ENCODE measurements at regions not wholly inside any gene's neighbourhood (a gene's known extent, or its start where the extent isn't known, plus 50 kb on each side); places are given as distances from the start of the nearest gene placed in this dataset.

DNA sequence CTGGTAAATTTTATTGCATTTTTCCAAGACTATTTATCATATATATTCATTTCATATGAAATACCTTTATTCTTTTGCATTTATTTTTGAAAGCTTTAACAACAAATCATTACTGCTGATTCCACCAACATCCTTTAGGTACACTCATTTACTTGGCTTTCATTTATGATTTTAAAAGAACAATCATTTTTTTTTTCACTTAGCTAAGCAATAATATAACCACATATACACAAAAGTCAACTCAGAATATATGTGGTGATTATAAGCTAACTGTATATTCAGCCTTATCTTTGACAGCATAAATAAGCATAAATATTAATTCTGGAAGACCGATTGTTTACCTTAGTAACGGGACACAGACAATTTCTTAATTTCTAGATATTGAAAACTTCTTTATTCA, 458.6 kb upstream of the ZNF385D start:
- no peak overlapping the region for H3K9ac ChIP-seq (ENCODE audit: insufficient read depth in 1 of 2, low read depth in 2 of 2, low read length in 2 of 2)
- DNase-seq (ENCODE audit: extremely low read depth in 1 of 4, low spot score in 3 of 4), result no peak
- no peaks in the 10 kb centered on the region for H3K4me1 ChIP-seq (replicated peaks in 1 of 2; ENCODE audit: control insufficient read depth in 2 of 2, insufficient read depth in 2 of 2, low read length in 2 of 2)
- TF ChIP-seq, protein P1, sequence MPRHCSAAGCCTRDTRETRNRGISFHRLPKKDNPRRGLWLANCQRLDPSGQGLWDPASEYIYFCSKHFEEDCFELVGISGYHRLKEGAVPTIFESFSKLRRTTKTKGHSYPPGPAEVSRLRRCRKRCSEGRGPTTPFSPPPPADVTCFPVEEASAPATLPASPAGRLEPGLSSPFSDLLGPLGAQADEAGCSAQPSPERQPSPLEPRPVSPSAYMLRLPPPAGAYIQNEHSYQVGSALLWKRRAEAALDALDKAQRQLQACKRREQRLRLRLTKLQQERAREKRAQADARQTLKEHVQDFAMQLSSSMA (CRISPR knock-in tag; IDR thresholded peaks at IDR 0.05), result no peak
- peak; percentile 42; the same call in 1 of the 2 replicates for TF ChIP-seq ZNF316 (IDR thresholded peaks at IDR 0.05)
- ATAC-seq, result no peak
- H3K9me1 ChIP-seq (ENCODE audit: control insufficient read depth, insufficient read depth, low read length), result no peaks in the 10 kb centered on the region
- no peaks in the 10 kb centered on the region for H3K9me3 ChIP-seq (replicated peaks; ENCODE audit: control insufficient read depth, insufficient read depth, low read depth, low read length)
- no peak overlapping the region for H3K4me3 ChIP-seq
- CTCF ChIA-PET (ENCODE audit: low intra/inter-chr PET ratio), result no interaction called here
- H3K27ac ChIP-seq (ENCODE audit: extremely low read depth, low read depth, low read length), result no peak overlapping the region
- no peak for FAIRE-seq
- H3K79me2 ChIP-seq (ENCODE audit: control insufficient read depth, insufficient read depth, low read length), result no peaks in the 10 kb centered on the region
- intact Hi-C loops (cut with micrococcal nuclease), result no loop called here
- in situ Hi-C loops (cut with MboI), result no loop called here
- no peak overlapping the region for H2AFZ ChIP-seq (ENCODE audit: low read depth, low read length)
- no TSS peak for BruUV-seq (replicated peaks)
- H4K20me1 ChIP-seq (replicated peaks; ENCODE audit: control insufficient read depth, insufficient read depth, low read length), result no peaks in the 10 kb centered on the region
- H3K27me3 ChIP-seq (ENCODE audit: control insufficient read depth in 2 of 2, insufficient read depth in 2 of 2, low read length in 2 of 2), result no peaks in the 10 kb centered on the region
- POLR2A ChIA-PET, result no interaction called here
- no peak overlapping the region for H3K4me2 ChIP-seq (ENCODE audit: insufficient read depth, low read length)
- WGBS (ENCODE audit: insufficient coverage, low coverage, missing lambda C conversion rate), result 0% methylated on average over 2 of the region's 2 CpGs
- no peaks in the 10 kb centered on the region for H3K36me3 ChIP-seq (ENCODE audit: control insufficient read depth, insufficient read depth, low read length)

DNA sequence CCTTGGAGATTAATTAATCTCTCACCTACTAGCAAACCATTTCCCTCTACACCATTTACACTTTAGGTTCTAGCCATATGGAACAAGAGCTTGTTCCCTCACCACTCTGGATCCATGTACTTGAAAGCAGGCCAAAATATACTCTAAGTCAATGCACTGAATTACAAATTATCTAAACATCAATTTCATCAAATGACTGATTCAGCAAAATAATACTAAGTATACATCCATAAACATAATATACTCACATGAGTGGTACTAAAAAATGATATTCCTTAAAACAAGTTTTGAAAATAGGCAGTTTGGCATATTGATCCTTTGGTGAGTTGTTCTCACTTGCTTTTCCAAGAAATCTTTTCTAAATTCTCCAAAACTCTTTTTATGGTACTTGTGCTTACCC, 459.7 kb upstream of the ZNF385D start:
- FAIRE-seq (no peak), DNase-seq (ENCODE audit: extremely low read depth in 1 of 4, low spot score in 3 of 4) (no peak), ATAC-seq (no peak)
- Histone ChIP-seq H4K20me1 (replicated peaks; ENCODE audit: control insufficient read depth, insufficient read depth, low read length) (no peaks in the 10 kb centered on the region), H3K79me2 (ENCODE audit: control insufficient read depth, insufficient read depth, low read length) (no peaks in the 10 kb centered on the region), H3K9me1 (ENCODE audit: control insufficient read depth, insufficient read depth, low read length) (no peaks in the 10 kb centered on the region), H3K9me3 (replicated peaks; ENCODE audit: control insufficient read depth, insufficient read depth, low read depth, low read length) (no peaks in the 10 kb centered on the region), H3K4me2 (ENCODE audit: insufficient read depth, low read length) (no peak overlapping the region), H3K4me1 (replicated peaks in 1 of 2; ENCODE audit: control insufficient read depth in 2 of 2, insufficient read depth in 2 of 2, low read length in 2 of 2) (no peaks in the 10 kb centered on the region), H3K27ac (ENCODE audit: extremely low read depth, low read depth, low read length) (no peak overlapping the region), H3K9ac (ENCODE audit: insufficient read depth in 1 of 2, low read depth in 2 of 2, low read length in 2 of 2) (no peak overlapping the region), H2AFZ (ENCODE audit: low read depth, low read length) (no peak overlapping the region), H3K36me3 (ENCODE audit: control insufficient read depth, insufficient read depth, low read length) (no peaks in the 10 kb centered on the region), H3K27me3 (ENCODE audit: control insufficient read depth in 2 of 2, insufficient read depth in 2 of 2, low read length in 2 of 2) (no peaks in the 10 kb centered on the region), H3K4me3 (no peak overlapping the region)
- ChIA-PET CTCF (ENCODE audit: low intra/inter-chr PET ratio) (no interaction called here), POLR2A (no interaction called here)
- TF ChIP-seq SMARCA5 (IDR thresholded peaks at IDR 0.05) (no peak), C11orf30 (IDR thresholded peaks at IDR 0.05; ENCODE audit: low read depth) (peak; percentile 54), FOXA3 (CRISPR knock-in tag; conservative IDR thresholded peaks at IDR 0.05 in 1 of 2, IDR thresholded peaks at IDR 0.05 in 1 of 2) (no peak), DMBX1 (CRISPR knock-in tag; IDR thresholded peaks at IDR 0.05; ENCODE audit: borderline replicate concordance) (no peak), ZNF316 (IDR thresholded peaks at IDR 0.05) (peak; percentile 76)
- TF ChIP-seq, protein P2, sequence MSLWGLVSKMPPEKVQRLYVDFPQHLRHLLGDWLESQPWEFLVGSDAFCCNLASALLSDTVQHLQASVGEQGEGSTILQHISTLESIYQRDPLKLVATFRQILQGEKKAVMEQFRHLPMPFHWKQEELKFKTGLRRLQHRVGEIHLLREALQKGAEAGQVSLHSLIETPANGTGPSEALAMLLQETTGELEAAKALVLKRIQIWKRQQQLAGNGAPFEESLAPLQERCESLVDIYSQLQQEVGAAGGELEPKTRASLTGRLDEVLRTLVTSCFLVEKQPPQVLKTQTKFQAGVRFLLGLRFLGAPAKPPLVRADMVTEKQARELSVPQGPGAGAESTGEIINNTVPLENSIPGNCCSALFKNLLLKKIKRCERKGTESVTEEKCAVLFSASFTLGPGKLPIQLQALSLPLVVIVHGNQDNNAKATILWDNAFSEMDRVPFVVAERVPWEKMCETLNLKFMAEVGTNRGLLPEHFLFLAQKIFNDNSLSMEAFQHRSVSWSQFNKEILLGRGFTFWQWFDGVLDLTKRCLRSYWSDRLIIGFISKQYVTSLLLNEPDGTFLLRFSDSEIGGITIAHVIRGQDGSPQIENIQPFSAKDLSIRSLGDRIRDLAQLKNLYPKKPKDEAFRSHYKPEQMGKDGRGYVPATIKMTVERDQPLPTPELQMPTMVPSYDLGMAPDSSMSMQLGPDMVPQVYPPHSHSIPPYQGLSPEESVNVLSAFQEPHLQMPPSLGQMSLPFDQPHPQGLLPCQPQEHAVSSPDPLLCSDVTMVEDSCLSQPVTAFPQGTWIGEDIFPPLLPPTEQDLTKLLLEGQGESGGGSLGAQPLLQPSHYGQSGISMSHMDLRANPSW (CRISPR knock-in tag; IDR thresholded peaks at IDR 0.05), result no peak
- TF ChIP-seq, protein P3, sequence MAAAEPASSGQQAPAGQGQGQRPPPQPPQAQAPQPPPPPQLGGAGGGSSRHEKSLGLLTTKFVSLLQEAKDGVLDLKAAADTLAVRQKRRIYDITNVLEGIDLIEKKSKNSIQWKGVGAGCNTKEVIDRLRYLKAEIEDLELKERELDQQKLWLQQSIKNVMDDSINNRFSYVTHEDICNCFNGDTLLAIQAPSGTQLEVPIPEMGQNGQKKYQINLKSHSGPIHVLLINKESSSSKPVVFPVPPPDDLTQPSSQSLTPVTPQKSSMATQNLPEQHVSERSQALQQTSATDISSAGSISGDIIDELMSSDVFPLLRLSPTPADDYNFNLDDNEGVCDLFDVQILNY (CRISPR knock-in tag; IDR thresholded peaks at IDR 0.05), result no peak
- TF ChIP-seq, protein P4, sequence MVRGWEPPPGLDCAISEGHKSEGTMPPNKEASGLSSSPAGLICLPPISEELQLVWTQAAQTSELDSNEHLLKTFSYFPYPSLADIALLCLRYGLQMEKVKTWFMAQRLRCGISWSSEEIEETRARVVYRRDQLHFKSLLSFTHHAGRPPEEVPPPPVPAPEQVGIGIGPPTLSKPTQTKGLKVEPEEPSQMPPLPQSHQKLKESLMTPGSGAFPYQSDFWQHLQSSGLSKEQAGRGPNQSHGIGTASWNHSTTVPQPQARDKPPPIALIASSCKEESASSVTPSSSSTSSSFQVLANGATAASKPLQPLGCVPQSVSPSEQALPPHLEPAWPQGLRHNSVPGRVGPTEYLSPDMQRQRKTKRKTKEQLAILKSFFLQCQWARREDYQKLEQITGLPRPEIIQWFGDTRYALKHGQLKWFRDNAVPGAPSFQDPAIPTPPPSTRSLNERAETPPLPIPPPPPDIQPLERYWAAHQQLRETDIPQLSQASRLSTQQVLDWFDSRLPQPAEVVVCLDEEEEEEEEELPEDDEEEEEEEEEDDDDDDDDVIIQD (CRISPR knock-in tag; IDR thresholded peaks at IDR 0.05), result no peak
- BruUV-seq (replicated peaks), result no TSS peak
- in situ Hi-C loops (cut with MboI), result no loop called here
- intact Hi-C loops (cut with micrococcal nuclease), result no loop called here
